Neural progenitor cell (in vitro differentiated cells): ENCODE measurements at regions not wholly inside any gene's neighbourhood (a gene's known extent, or its start where the extent isn't known, plus 50 kb on each side); places are given as distances from the start of the nearest gene placed in this dataset.

ENCODE experiments used
- DNase-seq: peaks from one replicate; pipeline ENCODE4 v3.0.0-alpha.2; 2016; ENCODE audit warnings: low spot score
- H2AFZ ChIP-seq: fragments of 200-600 bp; sonication (generic); replicated peaks from 2 replicates; pipeline ENCODE4 v1.6.1; 2016; ENCODE audit warnings: antibody characterized with exemption
- H3F3A ChIP-seq: fragments of 200-600 bp; sonication (generic); 2 replicates; pipeline ENCODE4 v1.6.1; 2016; ENCODE audit warnings: antibody characterized with exemption, low read depth
- H3K27ac ChIP-seq: fragments of 200-600 bp; sonication (generic); 2 replicates; pipeline ENCODE4 v1.5.1; 2016; ENCODE audit warnings: mild to moderate bottlenecking
- H3K27me3 ChIP-seq: fragments of 200-600 bp; sonication (generic); 2 replicates; pipeline ENCODE4 v1.6.1; 2016; ENCODE audit warnings: mild to moderate bottlenecking, moderate library complexity
- H3K36me3 ChIP-seq: fragments of 200-600 bp; sonication (generic); 2 replicates; pipeline ENCODE4 v1.5.1; 2016
- H3K4me1 ChIP-seq: fragments of 200-600 bp; sonication (generic); 2 replicates; pipeline ENCODE4 v1.6.1; 2016; ENCODE audit warnings: mixed run types
- H3K4me2 ChIP-seq: fragments of 200-600 bp; sonication (generic); 2 replicates; pipeline ENCODE4 v1.6.1; 2016
- H3K4me3 ChIP-seq: fragments of 200-600 bp; sonication (generic); 2 replicates; pipeline ENCODE4 v1.5.1; 2016
- H3K79me2 ChIP-seq: fragments of 200-600 bp; sonication (generic); 2 replicates; pipeline ENCODE4 v1.6.1; 2016; ENCODE audit warnings: low read depth
- H3K9ac ChIP-seq: fragments of 200-600 bp; sonication (generic); 2 replicates; pipeline ENCODE4 v1.6.1; 2016
- H3K9me3 ChIP-seq: fragments of 200-600 bp; sonication (generic); 2 replicates; pipeline ENCODE4 v1.5.1; 2016; ENCODE audit warnings: low read depth
- H4K20me1 ChIP-seq: fragments of 200-600 bp; sonication (generic); 2 replicates; pipeline ENCODE4 v1.6.1; 2016; ENCODE audit warnings: low read depth
- H3K27ac Mint-ChIP-seq: 3 replicates; pipeline ENCODE4 v1.8.0; 2021; ENCODE audit warnings: mixed read lengths
- H3K27me3 Mint-ChIP-seq: 2 replicates; pipeline ENCODE4 v1.8.0; 2022; ENCODE audit warnings: low read depth, mild to moderate bottlenecking, inconsistent platforms, moderate library complexity, mixed read lengths; ENCODE audit not compliant: insufficient read depth
- H3K36me3 Mint-ChIP-seq: 3 replicates; pipeline ENCODE4 v1.8.0; 2021; ENCODE audit warnings: mixed read lengths
- H3K4me1 Mint-ChIP-seq: 3 replicates; pipeline ENCODE4 v1.8.0; 2021; ENCODE audit warnings: mixed read lengths
- H3K4me3 Mint-ChIP-seq: 3 replicates; pipeline ENCODE4 v1.8.0; 2021; ENCODE audit warnings: mild to moderate bottlenecking, moderate library complexity, mixed read lengths
- H3K9me3 Mint-ChIP-seq: 3 replicates; pipeline ENCODE4 v1.8.0; 2020; ENCODE audit warnings: mixed read lengths
- CTCF ChIP-seq: fragments of 200-600 bp; sonication (generic); IDR thresholded peaks from 2 replicates; pipeline ENCODE4 v1.5.1; 2017; ENCODE audit warnings: antibody characterized with exemption, mild to moderate bottlenecking
- EZH2 ChIP-seq: fragments of 200-600 bp; sonication (generic); IDR thresholded peaks from 2 replicates; pipeline ENCODE4 v1.6.1; 2017; ENCODE audit warnings: antibody characterized with exemption, mild to moderate bottlenecking, moderate library complexity
- EZH2phosphoT487 ChIP-seq: fragments of 200-600 bp; sonication (generic); IDR thresholded peaks from 2 replicates; pipeline ENCODE4 v1.6.1; 2017; ENCODE audit warnings: antibody characterized with exemption

GRCh38 chr1:214154596-214155292, 126.2 kb upstream of the SMYD2 start:
- peak overlapping the region; percentile 12 for H3K4me3 Mint-ChIP-seq
- no peaks in the 10 kb centered on the region for H3K36me3 ChIP-seq
- peaks cover 24% of the 10 kb centered on the region for H3K27me3 Mint-ChIP-seq
- H3K4me1 ChIP-seq = peaks cover 51% of the 10 kb centered on the region
- peak; percentile 72 for DNase-seq
- H3K27me3 ChIP-seq = peaks cover 18% of the 10 kb centered on the region
- peaks cover 14% of the 10 kb centered on the region for H3F3A ChIP-seq
- no peak overlapping the region for H3K9ac ChIP-seq
- no peaks in the 10 kb centered on the region for H3K9me3 ChIP-seq
- peaks cover 19% of the 10 kb centered on the region for H3K9me3 Mint-ChIP-seq
- no peaks in the 10 kb centered on the region for H3K36me3 Mint-ChIP-seq
- peak overlapping the region; percentile 37 for H3K4me2 ChIP-seq
- H3K27ac ChIP-seq = no peak overlapping the region
- peak overlapping the region; percentile 7 for H3K4me3 ChIP-seq
- H3K79me2 ChIP-seq = no peaks in the 10 kb centered on the region
- no peak overlapping the region for H2AFZ ChIP-seq
- peaks cover 11% of the 10 kb centered on the region for H4K20me1 ChIP-seq
- H3K27ac Mint-ChIP-seq = no peak overlapping the region
- peaks cover 38% of the 10 kb centered on the region for H3K4me1 Mint-ChIP-seq
- TF ChIP-seq EZH2phosphoT487 = peak; percentile 66
- TF ChIP-seq EZH2 = no peak
- TF ChIP-seq CTCF = no peak

- Mint-ChIP-seq H3K27ac (no peak overlapping the region), H3K27me3 (peaks cover 28% of the 10 kb centered on the region), H3K36me3 (no peaks in the 10 kb centered on the region), H3K4me3 (no peak overlapping the region), H3K9me3 (peaks cover 18% of the 10 kb centered on the region), H3K4me1 (peaks cover 38% of the 10 kb centered on the region)
- H2AFZ ChIP-seq = no peak overlapping the region
- peaks cover 51% of the 10 kb centered on the region for H3K4me1 ChIP-seq
- H3K4me3 ChIP-seq = no peak overlapping the region
- H3K9ac ChIP-seq = no peak overlapping the region
- no peak overlapping the region for H3K4me2 ChIP-seq
- DNase-seq = no peak
- peaks cover 18% of the 10 kb centered on the region for H3K27me3 ChIP-seq
- no peaks in the 10 kb centered on the region for H3K79me2 ChIP-seq
- H3F3A ChIP-seq = peaks cover 14% of the 10 kb centered on the region
- no peaks in the 10 kb centered on the region for H3K9me3 ChIP-seq
- TF ChIP-seq EZH2 = no peak
- no peak for TF ChIP-seq CTCF
- TF ChIP-seq EZH2phosphoT487 = no peak
- H3K27ac ChIP-seq = no peak overlapping the region
- peaks cover 11% of the 10 kb centered on the region for H4K20me1 ChIP-seq
- no peaks in the 10 kb centered on the region for H3K36me3 ChIP-seq
These were observed 124.9 kb upstream of the SMYD2 start for GRCh38 chr1:214155987-214156625.

- TF ChIP-seq EZH2 = no peak
- TF ChIP-seq CTCF = no peak
- TF ChIP-seq EZH2phosphoT487 = no peak
- Mint-ChIP-seq H3K36me3 (no peaks in the 10 kb centered on the region), H3K27me3 (peaks cover 11% of the 10 kb centered on the region), H3K4me1 (peaks cover 16% of the 10 kb centered on the region), H3K4me3 (no peak overlapping the region), H3K9me3 (peaks cover 7% of the 10 kb centered on the region), H3K27ac (no peak overlapping the region)
- Histone ChIP-seq H3K4me3 (no peak overlapping the region), H3K9me3 (no peaks in the 10 kb centered on the region), H3K36me3 (no peaks in the 10 kb centered on the region), H3K27ac (no peak overlapping the region), H3K4me2 (peak overlapping the region; percentile 33), H2AFZ (no peak overlapping the region), H3K9ac (no peak overlapping the region), H4K20me1 (no peaks in the 10 kb centered on the region), H3K4me1 (peaks cover 31% of the 10 kb centered on the region), H3K79me2 (no peaks in the 10 kb centered on the region), H3F3A (peaks cover 15% of the 10 kb centered on the region), H3K27me3 (no peaks in the 10 kb centered on the region)
- DNase-seq = no peak
These were observed 116.8 kb upstream of the SMYD2 start for GRCh38 chr1:214164173-214164572.
